GM19452 (cell line): ENCODE measurements at regions not wholly inside any gene's neighbourhood (a gene's known extent, or its start where the extent isn't known, plus 50 kb on each side); places are given as distances from the start of the nearest gene placed in this dataset.
"Not testable (repeated sequence)": the region's sequence is repeated elsewhere in the genome, so short reads cannot be mapped to it uniquely, and the experiment has no call there.

Source experiments
- ATAC-seq: cut with Tn5 transposase; IDR thresholded peaks from one replicate; pipeline ENCODE4 v1.9.1; 2021; ENCODE audit not compliant: unreplicated experiment

DNA sequence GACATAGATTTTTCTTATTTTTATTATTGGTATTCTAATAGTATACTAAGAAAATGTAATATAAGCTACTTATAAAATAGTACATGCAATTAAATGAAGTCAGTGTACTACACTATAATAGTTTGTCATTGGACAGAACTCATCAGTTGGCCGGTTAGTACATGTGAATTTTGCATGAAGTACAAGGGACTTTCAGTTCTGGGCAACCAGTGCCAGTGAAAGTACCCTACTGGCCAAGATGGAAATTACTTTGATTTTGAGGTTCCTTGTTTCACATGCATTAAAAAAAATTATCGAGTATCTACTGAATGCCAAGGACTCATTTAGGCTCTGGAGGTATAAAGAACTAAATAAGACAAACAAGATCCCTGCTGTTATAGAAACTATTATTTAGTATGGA lies 213.4 kb upstream of the ELL2 start:
- ATAC-seq: no peak

DNA sequence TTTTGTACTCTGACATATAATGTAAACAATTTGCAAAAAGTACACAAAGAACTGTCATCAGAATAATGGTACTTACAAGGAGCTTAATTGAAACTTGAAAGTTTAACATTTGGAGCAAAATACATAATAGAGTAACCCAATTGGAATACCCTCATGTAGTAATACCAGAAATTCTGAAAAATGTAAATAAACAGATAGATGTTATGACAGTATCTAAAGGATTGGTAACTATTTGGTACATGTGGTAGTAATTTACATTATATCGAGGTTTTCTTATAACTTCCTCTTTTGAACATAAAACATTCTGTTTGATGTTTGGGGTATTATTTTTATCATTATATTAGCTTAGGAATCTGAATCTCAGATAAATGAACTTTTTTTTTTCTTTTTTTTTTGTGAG lies 211.7 kb upstream of the ELL2 start:
- no peak for ATAC-seq

DNA sequence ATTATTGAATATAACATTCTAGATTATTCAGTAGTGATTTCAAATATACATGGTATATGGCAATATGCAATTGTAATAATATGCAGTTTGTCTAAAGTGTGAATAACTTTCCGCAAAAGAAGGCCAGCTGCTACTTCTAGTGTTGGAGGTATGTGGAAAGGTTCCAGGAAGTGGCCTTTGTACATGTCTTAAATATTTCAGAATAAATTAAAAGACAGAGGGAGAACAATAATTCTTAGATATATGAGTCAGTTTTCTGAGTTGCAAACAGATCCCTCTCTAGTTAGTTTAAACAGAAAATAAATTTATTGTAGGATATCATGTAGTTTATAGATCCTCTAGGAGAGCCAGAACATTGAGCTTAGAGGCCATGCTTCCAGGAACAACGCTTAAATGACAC lies 210.8 kb upstream of the ELL2 start:
- ATAC-seq: no peak

DNA sequence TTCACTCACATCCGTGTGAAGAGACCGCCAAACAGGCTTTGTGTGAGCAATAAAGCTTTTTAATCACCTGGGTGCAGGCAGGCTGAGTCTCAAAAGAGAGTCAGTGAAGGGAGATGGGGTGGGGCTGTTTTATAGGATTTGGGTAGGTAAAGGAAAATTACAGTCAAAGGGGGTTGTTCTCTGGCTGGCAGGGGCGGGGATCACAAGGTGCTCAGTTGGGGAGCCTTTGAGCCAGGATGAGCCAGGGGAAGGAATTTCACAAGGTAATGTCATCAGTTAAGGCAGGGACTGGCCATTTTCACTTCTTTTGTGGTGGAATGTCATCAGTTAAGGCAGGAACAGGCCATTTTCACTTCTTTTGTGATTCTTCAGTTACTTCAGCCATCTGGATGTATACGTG lies 210.3 kb upstream of the ELL2 start:
- ATAC-seq: not testable (repeated sequence)

DNA sequence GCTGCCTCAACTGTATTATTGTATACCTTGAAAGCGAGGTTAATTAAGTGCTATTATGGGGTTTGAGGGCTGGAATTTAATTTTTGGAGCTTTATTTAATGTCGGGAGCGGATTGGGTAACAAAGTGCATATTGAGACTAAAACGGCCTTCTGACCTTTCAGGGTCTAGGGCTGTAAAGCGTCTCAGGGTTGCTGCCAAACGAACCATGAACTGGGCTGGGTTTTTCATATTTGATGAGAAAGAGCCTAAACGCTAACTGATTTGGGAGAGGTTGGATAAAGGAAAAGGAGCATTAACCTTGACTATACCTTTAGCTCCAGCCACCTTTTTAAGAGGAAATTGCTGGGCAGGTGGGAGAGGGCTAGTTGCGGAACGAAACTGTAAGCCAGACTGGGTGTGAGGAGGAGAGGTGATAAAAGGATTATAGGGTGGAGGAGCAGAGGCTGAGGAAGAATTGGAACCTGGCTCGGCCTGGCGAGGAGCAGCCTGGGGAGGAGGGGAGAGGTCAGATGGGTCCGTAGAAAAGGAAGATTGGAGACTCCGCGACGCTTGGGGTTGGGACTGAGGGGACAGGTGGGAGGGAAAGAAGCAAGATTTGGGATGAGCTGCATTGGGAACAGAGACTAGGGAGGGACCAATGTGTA lies 209.0 kb upstream of the ELL2 start:
- ATAC-seq: not testable (repeated sequence)

DNA sequence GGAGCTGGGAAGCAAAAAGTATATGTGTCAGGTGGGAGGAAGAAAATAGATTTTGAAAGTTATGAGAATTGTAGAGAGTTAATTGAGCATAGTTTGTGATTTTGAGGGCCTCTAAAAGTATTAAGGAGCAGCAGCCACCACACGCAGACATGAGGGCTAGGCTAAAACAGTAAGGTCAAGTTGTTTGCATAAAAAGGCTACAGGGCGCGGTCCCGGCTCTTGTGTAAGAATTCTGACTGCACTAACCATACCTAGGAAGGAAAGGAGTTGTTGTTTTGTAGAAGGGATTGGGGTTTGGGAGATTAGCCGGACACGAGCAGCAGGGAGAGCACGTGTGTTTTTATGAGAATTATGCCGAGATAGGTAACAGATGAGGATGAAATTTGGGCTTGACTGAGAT lies 207.2 kb upstream of the ELL2 start:
- not testable (repeated sequence) for ATAC-seq

DNA sequence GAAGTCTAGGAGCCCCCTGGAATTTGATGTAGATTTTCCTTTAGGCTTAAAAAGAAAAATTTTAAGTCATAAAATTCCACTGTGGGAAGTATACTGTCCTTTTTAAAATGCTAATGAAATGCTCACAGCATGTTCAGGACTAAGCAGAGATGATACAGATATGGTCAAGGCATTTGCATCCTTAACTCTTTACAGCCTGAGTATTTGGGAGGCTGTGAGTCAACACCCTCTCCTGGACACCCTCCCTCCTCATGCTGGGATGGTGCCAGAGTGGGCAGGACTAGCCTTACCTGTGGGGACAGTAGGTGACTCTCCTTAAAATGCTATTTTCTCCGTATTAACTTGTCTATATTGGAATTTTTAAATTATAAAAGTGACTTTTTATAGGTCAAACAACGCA lies 197.4 kb upstream of the ELL2 start:
- no peak for ATAC-seq

DNA sequence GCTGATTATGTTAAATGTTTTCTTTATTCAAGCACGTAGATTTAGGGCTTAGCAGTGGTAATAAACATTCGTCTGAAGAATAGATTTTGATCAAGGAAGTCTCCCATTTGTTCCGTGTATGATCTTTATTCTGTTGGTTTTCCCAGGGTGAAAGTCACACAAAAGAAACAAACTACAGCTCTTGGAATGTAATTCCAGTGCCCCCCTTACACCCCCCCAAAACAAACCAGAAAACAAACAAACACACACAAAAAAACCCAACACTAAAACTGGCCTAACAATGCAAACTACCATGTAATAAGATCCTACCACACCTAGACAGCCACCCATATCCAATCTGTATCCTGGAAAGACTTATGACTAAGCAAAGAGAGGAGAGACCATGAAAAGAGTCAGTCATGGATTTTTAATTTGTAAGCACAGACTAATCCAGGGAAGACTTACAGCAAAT lies 196.2 kb upstream of the ELL2 start:
- no peak for ATAC-seq

DNA sequence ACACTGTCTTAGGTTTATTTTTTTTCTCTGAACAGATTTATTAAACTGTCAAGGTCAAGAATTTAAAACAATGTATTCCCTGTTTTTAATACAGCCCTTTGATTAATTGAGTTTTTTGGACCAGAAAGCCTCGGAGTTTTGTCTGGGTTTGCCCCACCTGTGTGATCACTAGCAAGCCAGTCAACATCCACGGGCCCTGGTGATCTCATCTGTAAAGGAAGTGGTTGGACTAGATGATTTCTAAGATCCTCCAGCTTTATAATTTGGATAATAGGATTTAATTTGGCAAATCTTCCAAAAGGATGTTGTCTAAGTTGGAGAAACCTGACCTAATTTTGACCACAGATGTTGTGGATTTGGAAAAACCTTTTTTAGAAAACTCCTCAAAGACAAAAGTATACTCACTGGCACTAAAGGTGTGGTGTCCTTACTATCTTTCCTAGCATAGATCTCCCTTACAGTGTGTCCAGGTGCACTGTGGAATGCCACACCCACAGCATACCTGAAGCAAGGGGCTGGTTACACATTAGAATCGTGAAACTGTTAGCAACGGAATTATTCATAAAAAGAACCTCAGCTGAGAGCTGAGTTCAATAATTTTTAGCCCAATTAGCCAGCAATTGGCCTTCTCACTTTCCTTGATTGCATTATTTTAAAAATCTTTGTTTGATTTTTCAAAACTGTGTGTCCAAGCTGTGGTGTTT lies 195.6 kb upstream of the ELL2 start:
- no peak for ATAC-seq

DNA sequence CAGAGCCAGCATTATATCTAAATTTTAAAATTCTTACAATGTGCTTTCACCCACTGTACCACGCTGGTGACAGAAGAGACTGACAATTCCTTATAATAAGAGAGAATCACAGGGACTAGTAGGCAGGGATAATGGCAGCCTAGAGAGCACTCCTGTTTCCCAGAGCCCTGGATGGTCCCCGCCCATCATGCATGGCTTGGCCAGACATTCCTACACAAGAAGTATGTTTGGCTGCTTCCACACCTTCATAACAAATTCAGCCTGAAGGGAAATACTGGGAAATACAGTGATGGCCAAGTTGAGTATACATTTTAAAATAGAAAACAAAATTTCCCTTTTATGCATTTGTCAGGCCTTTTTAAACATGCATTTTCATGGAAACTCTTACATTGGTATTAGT lies 193.5 kb upstream of the ELL2 start:
- no peak for ATAC-seq

DNA sequence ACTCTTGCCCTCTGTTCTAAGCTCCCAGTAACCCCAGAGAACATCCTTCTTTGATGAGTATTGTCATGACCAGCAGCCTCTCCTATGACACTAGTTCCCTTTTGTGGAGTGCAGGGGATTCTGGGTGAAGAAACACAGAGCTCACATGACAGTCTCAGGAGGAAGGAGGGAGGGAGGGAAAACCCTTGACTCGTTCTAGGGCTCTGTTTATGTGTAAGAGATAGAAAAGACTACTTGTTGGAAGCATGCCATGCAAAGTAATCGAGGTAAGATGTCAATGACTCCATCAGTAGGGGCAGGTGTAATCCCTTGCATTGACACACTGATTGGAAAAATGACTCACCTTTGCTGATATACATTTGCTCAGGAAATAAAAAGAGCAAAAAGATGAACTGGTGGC lies 190.2 kb upstream of the ELL2 start:
- peak; percentile 49 for ATAC-seq

DNA sequence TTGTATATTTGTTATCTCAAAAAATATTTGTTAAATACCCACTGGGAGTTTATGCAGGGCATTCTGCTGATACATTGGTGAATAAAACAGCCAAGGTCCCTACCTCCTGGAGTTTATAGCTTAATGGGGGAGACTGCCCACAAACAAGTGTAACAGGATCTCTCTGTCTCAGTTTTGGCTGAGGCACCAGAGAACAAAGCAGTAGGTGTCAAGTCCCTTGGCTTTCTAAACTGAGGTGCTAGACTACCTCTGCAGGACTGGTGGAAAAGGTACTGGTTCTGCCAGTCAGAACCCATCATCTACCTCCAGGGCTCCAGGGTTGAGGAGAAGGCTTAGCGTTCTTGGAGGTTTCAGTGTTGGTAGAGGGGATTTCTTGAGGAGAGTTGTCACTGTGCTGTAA lies 188.4 kb upstream of the ELL2 start:
- ATAC-seq: no peak

DNA sequence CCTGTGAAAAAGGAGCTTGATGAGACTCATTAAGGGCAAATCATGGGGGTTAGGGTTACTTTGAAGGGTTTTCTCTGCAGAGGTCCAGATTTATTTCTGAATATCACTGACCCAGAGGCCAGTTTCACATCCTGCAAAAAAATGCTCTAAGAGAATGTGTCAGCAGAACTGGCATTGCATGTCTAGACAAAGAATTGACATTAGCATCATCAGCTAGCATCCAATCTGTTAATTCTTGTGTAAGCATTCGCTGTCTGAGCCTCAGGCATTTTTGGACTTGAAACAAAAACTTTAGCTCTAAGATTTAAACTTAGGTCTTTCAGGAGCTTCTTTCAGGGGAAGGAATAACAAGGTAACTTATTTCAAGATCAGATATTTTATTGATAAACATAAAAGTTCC lies 187.9 kb upstream of the ELL2 start:
- no peak for ATAC-seq

DNA sequence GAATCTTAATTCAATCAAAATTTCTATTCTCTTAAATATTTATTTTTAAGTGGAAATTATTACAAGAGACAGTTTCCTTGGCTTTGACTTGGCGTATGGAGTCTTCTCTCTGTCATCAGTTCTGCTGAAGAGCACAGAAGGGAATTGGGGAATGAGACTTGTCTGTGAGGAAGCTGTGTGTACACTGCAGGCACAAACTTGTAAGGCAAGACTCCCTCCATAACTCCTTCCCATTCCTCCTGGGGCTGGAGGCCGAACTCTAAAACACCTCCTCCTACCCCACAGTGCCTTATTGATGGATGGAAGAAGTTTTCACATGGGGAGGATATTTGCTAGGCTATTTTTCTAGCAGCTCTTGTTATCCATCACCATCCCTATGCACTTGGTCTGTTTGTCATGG lies 187.4 kb upstream of the ELL2 start:
- no peak for ATAC-seq

DNA sequence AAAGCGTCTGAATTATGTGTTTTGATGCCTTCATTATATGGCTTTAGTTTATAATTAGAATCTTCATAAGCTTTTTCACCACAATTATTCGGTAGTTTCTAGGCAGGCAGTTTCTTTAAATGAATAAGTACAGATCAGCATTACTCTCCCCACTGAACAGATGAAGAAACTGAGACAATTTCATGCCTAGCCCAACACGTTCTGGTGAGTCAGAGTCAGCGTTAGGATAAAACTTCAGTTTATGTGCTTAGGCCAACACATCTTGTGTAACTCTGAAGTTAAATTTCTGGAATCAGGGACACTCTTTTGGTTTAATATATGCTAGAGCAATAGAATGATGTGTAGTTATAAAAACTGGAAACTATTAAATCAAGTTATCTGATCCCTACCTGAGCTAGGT lies 186.7 kb upstream of the ELL2 start:
- ATAC-seq: no peak

DNA sequence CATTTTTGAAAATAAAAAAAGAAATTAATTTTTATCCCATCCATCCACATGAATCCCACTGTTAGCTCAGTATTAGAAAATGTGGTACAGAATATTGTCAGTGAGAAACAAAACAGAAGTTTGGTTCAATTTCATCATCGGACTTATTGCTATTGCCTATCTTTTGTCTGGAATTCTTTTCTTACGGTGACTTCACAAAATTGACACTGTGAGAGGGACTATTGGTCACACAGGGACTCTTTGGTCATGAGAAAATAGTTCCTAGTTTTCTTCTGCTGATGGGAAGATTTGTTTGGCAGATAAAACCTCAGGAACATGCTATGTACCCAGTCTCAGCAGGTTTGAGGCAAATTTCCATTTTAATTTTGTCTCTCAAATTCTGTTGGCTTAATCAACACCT lies 186.2 kb upstream of the ELL2 start:
- ATAC-seq: no peak

DNA sequence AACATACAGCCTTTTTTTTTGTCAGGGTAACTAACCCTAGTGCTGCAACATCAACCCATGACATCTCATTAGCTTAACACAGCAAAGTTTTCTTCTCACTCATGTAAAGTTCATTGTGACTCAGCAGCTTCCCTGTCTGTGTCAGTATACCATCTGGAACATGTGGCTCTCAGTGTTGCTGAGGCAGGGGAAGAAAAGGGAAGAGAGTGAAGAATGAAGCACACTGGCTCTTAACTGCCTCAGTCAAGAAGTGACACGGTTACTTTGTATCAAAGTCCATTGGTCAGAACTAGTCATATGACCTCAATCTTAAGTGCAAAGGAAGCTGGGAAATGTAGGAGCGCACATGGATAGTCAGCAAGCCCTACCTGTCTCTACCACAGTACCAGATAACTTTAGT lies 185.0 kb upstream of the ELL2 start:
- peak; percentile 61 for ATAC-seq

DNA sequence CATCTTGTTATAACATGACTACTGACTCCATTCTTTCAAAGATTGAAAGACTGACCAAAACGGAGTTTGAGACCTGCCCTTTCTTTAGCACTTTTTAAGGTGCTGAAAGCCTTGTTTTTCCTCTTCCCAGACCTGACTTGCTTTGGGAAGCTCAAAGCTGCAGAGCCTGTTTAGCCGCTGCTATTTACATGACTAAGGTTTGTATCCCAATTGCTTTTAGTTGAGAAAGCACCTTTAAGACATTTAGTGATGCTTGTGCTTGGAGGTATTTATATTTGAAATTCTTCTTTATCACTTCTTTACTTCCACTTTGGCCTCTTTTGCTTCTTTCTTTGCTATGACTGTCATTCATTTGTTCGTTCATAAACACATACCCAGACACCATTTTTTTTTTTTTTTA lies 182.6 kb upstream of the ELL2 start:
- ATAC-seq: no peak

DNA sequence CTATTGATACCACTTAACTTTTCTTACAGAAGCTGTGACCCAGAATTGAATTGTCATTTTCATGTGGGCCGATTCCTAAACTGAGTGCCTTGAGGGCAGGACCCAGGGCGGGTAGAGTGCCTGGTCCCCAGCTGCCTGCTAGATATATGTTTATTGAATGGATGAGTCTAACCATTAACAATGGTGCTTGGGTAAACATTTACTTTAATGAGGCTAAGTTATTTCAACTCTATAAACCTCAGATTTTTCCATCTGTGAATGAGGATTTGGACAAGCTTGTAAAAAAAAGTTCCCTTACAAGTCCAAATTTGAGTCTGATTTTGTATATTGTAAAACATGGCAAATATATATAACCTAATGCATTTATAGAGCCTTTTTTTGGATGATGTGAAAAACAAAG lies 181.8 kb upstream of the ELL2 start:
- ATAC-seq: no peak

DNA sequence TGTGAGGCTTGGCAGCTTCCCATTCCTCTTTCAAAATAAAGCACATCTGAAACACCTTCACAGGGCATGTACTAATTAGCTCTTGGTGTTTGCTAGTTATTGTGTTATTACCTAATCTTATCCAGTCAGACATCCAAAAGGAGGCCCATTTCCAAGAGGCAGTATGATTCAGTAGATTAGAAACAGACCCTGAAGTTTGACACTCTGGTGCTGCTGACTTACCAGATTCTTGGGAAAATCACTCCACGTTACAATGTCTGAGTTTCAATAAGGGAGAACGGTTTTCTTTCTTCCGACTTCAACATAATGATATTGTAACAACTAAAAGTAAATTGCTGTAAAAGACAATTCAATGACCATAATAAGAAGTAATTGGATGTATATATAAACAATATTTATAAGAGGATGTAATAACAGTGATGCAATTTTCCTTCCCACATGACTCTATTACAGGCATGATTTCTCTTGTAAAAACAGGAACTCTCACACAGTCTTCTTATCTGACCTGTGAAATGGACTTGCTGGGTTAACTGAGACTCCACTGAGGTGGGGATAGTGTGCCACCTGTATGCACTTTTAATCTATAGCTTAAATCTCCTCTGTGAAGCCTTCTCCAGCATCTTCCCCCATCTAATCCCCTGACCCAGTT lies 181.3 kb upstream of the ELL2 start:
- ATAC-seq: no peak

DNA sequence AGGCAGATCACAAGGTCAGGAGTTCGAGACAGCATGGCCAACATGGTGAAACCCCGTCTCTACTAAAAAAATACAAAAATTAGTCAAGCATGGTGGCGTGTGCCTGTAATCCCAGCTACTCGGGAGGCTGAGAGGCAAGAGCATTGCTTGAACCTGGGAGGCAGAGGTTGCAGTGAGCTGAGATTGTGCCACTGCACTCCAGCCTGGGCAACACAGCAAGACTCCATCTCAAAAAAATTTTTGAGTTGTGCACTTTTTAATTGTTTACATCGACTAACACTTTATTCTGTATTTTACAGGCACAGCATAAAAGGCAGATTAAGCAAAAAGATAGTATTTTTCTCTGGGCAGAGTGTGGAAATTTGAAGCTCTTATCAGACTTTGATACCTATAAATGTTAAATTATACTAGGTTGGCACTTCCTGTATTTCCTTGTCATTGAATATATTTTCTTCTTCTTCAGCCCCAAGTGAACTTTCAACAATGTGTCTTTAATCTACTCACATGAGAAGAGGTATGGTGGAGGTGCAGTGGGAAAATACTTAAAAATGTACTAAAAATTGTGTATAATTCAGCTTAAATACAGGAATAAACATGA lies 180.6 kb upstream of the ELL2 start:
- no peak for ATAC-seq

DNA sequence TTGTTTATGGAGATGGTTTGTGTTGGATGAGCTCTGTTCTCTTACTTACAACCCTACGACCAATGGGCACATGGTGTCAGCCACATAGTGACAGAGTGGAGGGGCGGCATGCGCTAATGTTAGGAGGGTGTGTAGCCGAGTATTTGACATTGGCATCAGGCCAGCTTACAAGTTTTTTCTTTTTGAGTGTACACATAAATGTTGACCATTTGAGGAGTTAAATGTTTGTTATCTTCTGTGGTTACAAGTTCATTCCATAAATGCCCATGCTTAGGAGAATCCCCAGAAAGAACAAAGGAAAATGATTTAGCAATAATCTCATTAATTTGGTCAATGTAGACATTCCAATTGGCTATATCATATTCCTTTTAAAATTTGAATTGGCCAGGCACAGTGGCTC lies 180.1 kb upstream of the ELL2 start:
- ATAC-seq: no peak
